DLD1 (cell line): ENCODE measurements at regions not wholly inside any gene's neighbourhood (a gene's known extent, or its start where the extent isn't known, plus 50 kb on each side); places are given as distances from the start of the nearest gene placed in this dataset.

Source experiments
- in situ Hi-C: cut with HindIII; loops from 2 replicates; pipeline ENCODE4 v1.10.0; 2017; ENCODE audit warnings: low sequenced_read_pairs

- in situ Hi-C loops: loop anchor here (25.0 kb wide), 2 partner anchors 439 to 614 kb away; partner anchors contain the start of gene CASQ2
Observed at GRCh38 chr1:115147928-115148327, 58.6 kb upstream of the TSPAN2 start.

GRCh38 chr1:115145226-115145625 is 55.9 kb upstream of the TSPAN2 start:
- in situ Hi-C loops: loop anchor here (25.0 kb wide), 2 partner anchors 442 to 617 kb away; partner anchors contain the start of gene CASQ2

- in situ Hi-C loops: loop anchor here (5.0 to 25.0 kb wide), 3 partner anchors 323 to 618 kb away; partner anchors contain the start of gene CASQ2
Observed at GRCh38 chr1:115144176-115144575, 54.9 kb upstream of the TSPAN2 start.

- in situ Hi-C loops: loop anchor here (5.0 to 25.0 kb wide), 3 partner anchors 325 to 620 kb away; partner anchors contain the start of gene CASQ2
Observed at GRCh38 chr1:115142616-115143015, 53.3 kb upstream of the TSPAN2 start.

- in situ Hi-C loops: loop anchor here (5.0 to 25.0 kb wide), 3 partner anchors 326 to 621 kb away; partner anchors contain the start of gene CASQ2
Observed at GRCh38 chr1:115141145-115141454, 51.8 kb upstream of the TSPAN2 start.

GRCh38 chr1:115140442-115141144 is 51.3 kb upstream of the TSPAN2 start:
- in situ Hi-C loops: loop anchor here (5.0 to 25.0 kb wide), 3 partner anchors 327 to 622 kb away; partner anchors contain the start of gene CASQ2

- in situ Hi-C loops: loop anchor here (25.0 kb wide), 2 partner anchors 448 to 623 kb away; partner anchors contain the start of gene CASQ2
Observed at GRCh38 chr1:115139381-115139780, 50.1 kb upstream of the TSPAN2 start.
